PC-3 (cell line): ENCODE measurements at regions not wholly inside any gene's neighbourhood (a gene's known extent, or its start where the extent isn't known, plus 50 kb on each side); places are given as distances from the start of the nearest gene placed in this dataset.

Experiments
- CTCF ChIP-seq: fragments of 300-600 bp; sonication (generic); conservative IDR thresholded peaks from 2 replicates; pipeline ENCODE4 v1.5.1; 2017; ENCODE audit warnings: antibody characterized with exemption, low read depth, mild to moderate bottlenecking, low read length
- EZH2 ChIP-seq: fragments of 300-600 bp; sonication (generic); IDR thresholded peaks from one replicate; pipeline ENCODE4 v1.6.1; 2017; ENCODE audit warnings: antibody characterized with exemption, mild to moderate bottlenecking, low read length; ENCODE audit not compliant: unreplicated experiment
- EZH2phosphoT487 ChIP-seq: fragments of 300-600 bp; sonication (generic); IDR thresholded peaks from 2 replicates; pipeline ENCODE4 v1.6.1; 2018; ENCODE audit warnings: mild to moderate bottlenecking, antibody characterized with exemption, low read length, borderline replicate concordance

DNA sequence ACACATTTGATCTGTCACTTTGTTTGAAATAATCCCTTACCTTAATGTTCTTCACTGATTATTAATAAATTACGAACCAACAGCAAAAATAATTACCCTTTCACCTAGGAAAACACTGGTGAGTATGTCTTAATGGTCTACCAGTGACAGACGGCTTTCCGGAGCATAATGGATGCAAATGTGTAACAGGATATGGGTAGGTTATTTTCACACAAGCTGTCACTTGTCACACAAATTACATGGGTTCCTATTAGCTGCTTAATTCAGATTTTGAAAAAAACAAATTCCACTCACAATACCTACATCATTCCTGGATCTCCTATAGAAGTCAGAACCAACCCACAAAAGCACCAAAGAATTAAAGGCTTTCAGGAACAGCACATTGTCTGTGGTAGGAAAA is 127.9 kb downstream of the WT1 start:
- TF ChIP-seq CTCF = no peak
- TF ChIP-seq EZH2phosphoT487 = no peak
- no peak for TF ChIP-seq EZH2
